ENCODE measurements at regions not wholly inside any gene's neighbourhood (a gene's known extent, or its start where the extent isn't known, plus 50 kb on each side); places are given as distances from the start of the nearest gene placed in this dataset.

DNA sequence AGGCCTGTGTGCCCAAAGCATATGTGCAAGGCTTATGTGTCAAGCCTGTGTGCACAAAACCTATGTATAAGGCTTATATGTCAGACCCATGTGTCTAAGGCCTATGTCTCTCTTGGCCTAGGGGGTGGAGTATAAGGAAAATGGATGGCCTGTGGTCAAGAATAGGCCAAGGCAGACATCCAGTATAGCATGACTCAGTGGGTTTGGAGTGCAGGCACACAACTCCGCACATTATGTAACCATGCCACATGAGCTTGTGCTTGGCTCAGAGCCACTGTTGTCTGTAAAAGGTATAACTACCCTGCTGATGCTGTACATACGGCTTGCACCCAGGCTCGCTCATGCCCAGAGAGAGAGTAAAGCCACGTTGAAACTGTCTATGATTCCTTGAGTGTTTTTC, 626.4 kb upstream of the NUDT12 start:
- DNase-seq = no peak

- no peak for DNase-seq
Measured at GRCh38 chr5:104187656-104188055, 625.1 kb upstream of the NUDT12 start.

DNA sequence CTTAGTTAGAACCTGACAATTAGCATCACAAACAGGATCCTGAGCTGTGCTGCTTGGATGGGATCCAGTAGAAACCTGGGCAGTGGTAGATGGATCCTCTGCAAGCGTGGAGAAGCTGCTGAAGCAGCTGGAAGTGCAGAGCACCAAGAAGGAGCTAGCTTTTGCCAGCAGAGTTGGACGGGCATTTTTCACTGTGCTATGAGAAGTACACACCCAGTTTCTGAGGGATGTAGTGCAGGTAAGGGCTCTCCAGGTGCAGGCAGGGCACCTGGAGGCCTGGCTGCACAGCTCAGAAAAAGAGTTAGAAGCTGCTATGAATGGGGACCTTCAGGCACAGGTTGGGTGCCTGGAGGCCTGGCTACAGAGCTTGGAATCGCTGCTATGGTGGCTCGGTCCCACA, 623.9 kb upstream of the NUDT12 start:
- no peak for DNase-seq

DNA sequence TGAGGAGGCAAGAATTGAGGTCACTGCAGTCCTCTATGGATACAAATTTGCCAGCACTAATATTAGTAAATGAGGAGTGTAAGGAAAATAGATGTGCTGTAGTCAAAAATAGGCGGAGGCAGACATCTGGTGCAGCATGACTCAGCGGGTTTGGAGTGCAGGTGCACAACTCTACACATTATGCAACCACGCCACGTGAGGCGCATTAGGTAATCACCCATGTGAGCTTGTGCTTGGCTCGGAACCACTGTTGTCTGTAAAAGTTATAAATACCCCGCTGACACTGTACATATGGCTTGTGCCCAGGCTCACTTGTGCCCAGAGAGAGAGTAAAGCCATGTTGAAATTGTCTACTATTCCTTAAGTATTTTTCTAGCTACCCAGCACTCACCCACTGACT, 623.5 kb upstream of the NUDT12 start:
- DNase-seq = no peak

- DNase-seq = no peak
Measured at GRCh38 chr5:104184264-104184663, 621.7 kb upstream of the NUDT12 start.

DNA sequence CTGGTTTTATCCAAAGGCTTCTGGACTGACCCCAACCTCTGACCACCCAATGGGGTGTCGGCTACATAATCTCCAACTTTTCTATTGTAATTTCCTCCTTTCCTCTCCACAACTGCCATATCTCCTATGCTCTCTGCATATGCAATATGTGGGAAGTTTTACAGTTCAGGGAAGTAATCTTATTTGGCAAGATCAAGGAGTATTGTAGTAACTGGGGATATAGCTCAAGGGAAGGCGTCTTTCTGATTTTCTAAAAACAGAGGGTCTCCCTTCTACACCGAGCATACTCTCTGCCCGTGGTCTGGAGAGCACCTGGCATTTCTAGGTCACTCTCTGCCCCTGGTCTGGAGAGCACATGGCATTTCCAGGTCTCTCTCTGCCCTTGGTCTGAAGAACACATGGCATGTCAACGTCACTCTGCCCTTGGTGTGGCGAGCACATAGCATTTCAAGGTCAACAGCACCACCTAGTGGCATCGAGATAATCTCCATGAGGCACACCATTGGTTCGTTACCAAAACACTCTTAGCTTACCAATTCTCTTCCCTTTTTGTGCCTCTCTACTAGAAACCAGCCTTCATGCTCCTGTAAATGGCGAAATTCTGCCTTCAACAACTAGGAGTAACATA, 616.4 kb upstream of the NUDT12 start:
- no peak for DNase-seq

GRCh38 chr5:104178066-104178465, 615.5 kb upstream of the NUDT12 start:
- DNase-seq = no peak

GRCh38 chr5:104177651-104178050, 615.1 kb upstream of the NUDT12 start:
- no peak for DNase-seq

- no peak for DNase-seq
Measured at GRCh38 chr5:104172976-104173375, 610.4 kb upstream of the NUDT12 start.

DNA sequence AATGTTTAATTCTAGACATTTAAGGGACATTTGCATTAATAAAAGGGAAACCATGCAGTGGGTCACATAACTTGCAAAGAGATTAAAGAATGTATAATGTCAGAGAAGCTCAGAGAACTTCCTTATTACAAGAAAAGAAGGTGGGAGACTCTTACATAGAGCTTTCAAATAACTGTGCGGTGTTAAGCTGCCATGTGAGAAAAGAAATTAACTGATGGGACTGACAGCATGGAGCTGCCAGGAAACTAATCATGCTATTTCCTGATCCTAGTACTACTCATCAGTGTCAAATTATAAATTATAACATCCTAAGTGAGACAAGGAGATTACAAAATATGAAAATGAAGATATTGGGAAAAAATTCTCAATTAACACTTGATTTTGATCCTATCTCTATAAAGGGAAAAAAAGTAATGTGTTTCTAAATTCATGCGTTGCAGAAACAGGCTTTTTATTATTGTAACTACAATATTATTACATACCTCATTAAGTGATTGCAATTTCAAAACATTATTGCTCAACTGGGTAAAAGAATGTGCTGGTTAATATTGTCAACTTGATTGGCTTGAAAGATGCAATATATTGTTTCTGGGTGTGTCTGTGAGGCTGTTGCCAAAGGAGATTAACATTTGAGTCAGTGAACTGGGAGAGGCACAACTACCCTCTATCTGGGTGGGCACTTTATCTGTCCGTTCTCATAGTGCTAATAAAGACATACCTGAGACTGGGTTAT, 609.5 kb upstream of the NUDT12 start:
- DNase-seq = no peak

DNA sequence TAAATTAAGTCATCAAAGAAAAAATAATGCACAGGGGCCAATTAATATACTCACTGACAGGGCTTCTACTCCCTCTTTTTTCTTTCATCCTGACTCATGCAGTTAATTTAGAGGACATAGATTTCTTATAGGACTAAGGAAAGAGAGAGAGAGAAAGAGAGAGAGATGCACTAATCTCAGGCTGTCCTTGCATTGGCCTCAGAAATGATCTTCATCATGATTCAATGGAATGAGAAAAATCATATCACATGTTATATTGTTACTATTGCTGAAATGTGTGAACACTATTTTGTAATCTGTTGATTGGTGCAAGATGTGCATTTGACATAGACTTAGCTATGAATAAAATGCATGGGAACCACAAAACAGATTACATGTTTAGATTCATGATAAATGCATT, 608.3 kb upstream of the NUDT12 start:
- DNase-seq = no peak

GRCh38 chr5:104146652-104147051, 584.1 kb upstream of the NUDT12 start:
- no peak for DNase-seq

GRCh38 chr5:104139840-104140239, 577.3 kb upstream of the NUDT12 start:
- DNase-seq = no peak

GRCh38 chr5:104130320-104130719, 567.7 kb upstream of the NUDT12 start:
- DNase-seq = no peak

DNA sequence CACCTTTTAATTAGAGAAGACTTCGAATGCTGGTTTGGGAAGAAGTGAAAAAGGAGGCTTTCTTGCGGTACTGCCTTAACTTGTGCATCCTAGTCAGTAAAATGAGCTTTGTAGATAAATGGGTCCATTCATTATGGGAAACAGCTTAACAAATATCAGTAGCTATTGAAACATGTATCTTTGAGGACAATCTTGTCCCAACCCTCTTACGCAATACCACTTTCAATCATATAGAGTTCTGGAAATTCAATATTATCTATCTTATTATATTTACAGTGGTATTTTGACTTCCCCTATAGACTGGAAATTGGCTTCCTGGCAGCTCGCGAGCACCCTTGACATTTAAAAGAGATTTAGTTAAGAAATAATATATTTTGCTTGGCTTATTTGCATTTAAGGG, 565.8 kb upstream of the NUDT12 start:
- DNase-seq = no peak

DNA sequence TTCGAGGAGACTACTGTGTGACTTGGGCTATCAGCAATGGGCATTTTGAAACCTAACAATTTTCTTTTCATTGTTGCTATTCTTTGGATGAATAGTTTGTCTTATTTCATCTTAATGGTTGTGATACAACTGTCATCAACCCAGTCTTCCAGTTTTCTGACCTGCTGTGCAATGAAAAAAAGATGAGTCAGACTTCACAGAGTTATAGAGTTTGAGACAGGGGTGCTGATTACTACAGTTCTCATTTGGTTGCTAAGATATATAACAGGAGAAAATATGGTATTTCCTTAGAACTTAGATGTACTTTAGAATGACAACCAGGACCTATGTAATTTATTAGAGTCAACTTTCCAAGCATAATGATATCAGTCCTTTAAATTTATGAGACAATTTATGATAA, 564.4 kb upstream of the NUDT12 start:
- DNase-seq = no peak

- no peak for DNase-seq
Measured at GRCh38 chr5:104119529-104119928, 556.9 kb upstream of the NUDT12 start.

GRCh38 chr5:104111632-104112031, 549.0 kb upstream of the NUDT12 start:
- DNase-seq = no peak

- no peak for DNase-seq
Measured at GRCh38 chr5:104096451-104096850, 533.9 kb upstream of the NUDT12 start.

DNA sequence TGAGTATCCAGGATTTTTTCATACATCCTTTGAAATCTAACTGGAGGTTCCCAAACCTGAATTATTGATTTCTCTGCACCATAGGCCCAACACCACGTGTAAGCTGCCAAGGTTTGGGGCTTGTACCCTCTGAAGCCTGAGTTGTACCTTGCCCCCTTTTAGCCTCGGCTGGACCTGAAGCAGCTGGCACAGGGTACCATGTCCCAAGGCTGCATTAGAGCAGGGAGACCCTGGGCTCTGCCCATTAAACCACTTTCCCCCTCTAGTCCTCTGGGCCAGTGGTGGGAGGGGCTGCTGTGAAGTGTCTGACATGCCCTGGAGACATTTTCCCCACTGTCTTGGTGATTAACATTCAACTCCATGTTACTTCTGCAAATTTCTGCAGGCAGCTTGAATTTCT, 532.9 kb upstream of the NUDT12 start:
- no peak for DNase-seq

- DNase-seq = no peak
Measured at GRCh38 chr5:104088876-104089778, 526.5 kb upstream of the NUDT12 start.

GRCh38 chr5:104084896-104085295, 522.3 kb upstream of the NUDT12 start:
- no peak for DNase-seq

- DNase-seq = no peak
Measured at GRCh38 chr5:104082754-104083153, 520.2 kb upstream of the NUDT12 start.

GRCh38 chr5:104081232-104081631, 518.6 kb upstream of the NUDT12 start:
- DNase-seq = no peak

All from CD4-positive, alpha-beta T cell treated with Interleukin-4 for 4 hours (primary cell).